ENCODE measurements at regions not wholly inside any gene's neighbourhood (a gene's known extent, or its start where the extent isn't known, plus 50 kb on each side); places are given as distances from the start of the nearest gene placed in this dataset.

- TF ChIP-seq TEAD4 (IDR thresholded peaks at IDR 0.05) (no peak), REST (IDR thresholded peaks at IDR 0.05; ENCODE audit: low read depth) (no peak), FOXM1 (IDR thresholded peaks at IDR 0.05; ENCODE audit: borderline replicate concordance, low read depth) (no peak), YY1 (IDR thresholded peaks at IDR 0.05; ENCODE audit: low read depth) (no peak), USF1 (IDR thresholded peaks at IDR 0.05) (no peak), CEBPB (IDR thresholded peaks at IDR 0.05) (no peak), EGR1 (IDR thresholded peaks at IDR 0.05) (no peak), TCF12 (IDR thresholded peaks at IDR 0.05; ENCODE audit: low read depth) (no peak), EP300 (IDR thresholded peaks at IDR 0.05; ENCODE audit: borderline replicate concordance) (no peak), CREB1 (IDR thresholded peaks at IDR 0.05; ENCODE audit: low read depth) (no peak), NFIC (IDR thresholded peaks at IDR 0.05) (no peak)
These were observed 1636.8 kb downstream of the PCDH9 start for GRCh38 chr13:65593298-65593874.

- no peak for TF ChIP-seq TAF1 (IDR thresholded peaks at IDR 0.05; ENCODE audit: low read depth)
- no peak for TF ChIP-seq REST (IDR thresholded peaks at IDR 0.05; ENCODE audit: low read depth)
- TF ChIP-seq CREB1 (IDR thresholded peaks at IDR 0.05; ENCODE audit: low read depth) = no peak
- TF ChIP-seq MAX (IDR thresholded peaks at IDR 0.05) = no peak
- TF ChIP-seq FOXM1 (IDR thresholded peaks at IDR 0.05; ENCODE audit: borderline replicate concordance, low read depth) = no peak
- no peak for TF ChIP-seq CEBPB (IDR thresholded peaks at IDR 0.05)
- TF ChIP-seq USF1 (IDR thresholded peaks at IDR 0.05) = no peak
- no peak for TF ChIP-seq EP300 (IDR thresholded peaks at IDR 0.05; ENCODE audit: borderline replicate concordance)
- no peak for TF ChIP-seq ZBTB7A (IDR thresholded peaks at IDR 0.05; ENCODE audit: low read depth)
- no peak for TF ChIP-seq RAD21 (IDR thresholded peaks at IDR 0.05; ENCODE audit: low read depth)
- TF ChIP-seq NFIC (IDR thresholded peaks at IDR 0.05) = no peak
- no peak for TF ChIP-seq TCF12 (IDR thresholded peaks at IDR 0.05; ENCODE audit: low read depth)
- no peak for TF ChIP-seq EGR1 (IDR thresholded peaks at IDR 0.05)
- no peak for TF ChIP-seq YY1 (IDR thresholded peaks at IDR 0.05; ENCODE audit: low read depth)
- no peak for TF ChIP-seq TEAD4 (IDR thresholded peaks at IDR 0.05)
These were observed 1637.4 kb downstream of the PCDH9 start for GRCh38 chr13:65592731-65593130.

- TF ChIP-seq EP300 (IDR thresholded peaks at IDR 0.05; ENCODE audit: borderline replicate concordance) (no peak), CREB1 (IDR thresholded peaks at IDR 0.05; ENCODE audit: low read depth) (no peak), MAX (IDR thresholded peaks at IDR 0.05) (no peak), ZBTB7A (IDR thresholded peaks at IDR 0.05; ENCODE audit: low read depth) (no peak), NFIC (IDR thresholded peaks at IDR 0.05) (no peak), REST (IDR thresholded peaks at IDR 0.05; ENCODE audit: low read depth) (no peak), USF1 (IDR thresholded peaks at IDR 0.05) (no peak), TEAD4 (IDR thresholded peaks at IDR 0.05) (no peak), TAF1 (IDR thresholded peaks at IDR 0.05; ENCODE audit: low read depth) (no peak), EGR1 (IDR thresholded peaks at IDR 0.05) (no peak), YY1 (IDR thresholded peaks at IDR 0.05; ENCODE audit: low read depth) (no peak), TCF12 (IDR thresholded peaks at IDR 0.05; ENCODE audit: low read depth) (no peak)
These were observed 1644.8 kb downstream of the PCDH9 start for GRCh38 chr13:65585346-65585745.

- TF ChIP-seq REST (IDR thresholded peaks at IDR 0.05; ENCODE audit: low read depth) (no peak), YY1 (IDR thresholded peaks at IDR 0.05; ENCODE audit: low read depth) (no peak), RAD21 (IDR thresholded peaks at IDR 0.05; ENCODE audit: low read depth) (no peak), EGR1 (IDR thresholded peaks at IDR 0.05) (no peak)
These were observed 1646.0 kb downstream of the PCDH9 start for GRCh38 chr13:65584126-65584525.
